ENCODE measurements at regions not wholly inside any gene's neighbourhood (a gene's known extent, or its start where the extent isn't known, plus 50 kb on each side); places are given as distances from the start of the nearest gene placed in this dataset.

DNA sequence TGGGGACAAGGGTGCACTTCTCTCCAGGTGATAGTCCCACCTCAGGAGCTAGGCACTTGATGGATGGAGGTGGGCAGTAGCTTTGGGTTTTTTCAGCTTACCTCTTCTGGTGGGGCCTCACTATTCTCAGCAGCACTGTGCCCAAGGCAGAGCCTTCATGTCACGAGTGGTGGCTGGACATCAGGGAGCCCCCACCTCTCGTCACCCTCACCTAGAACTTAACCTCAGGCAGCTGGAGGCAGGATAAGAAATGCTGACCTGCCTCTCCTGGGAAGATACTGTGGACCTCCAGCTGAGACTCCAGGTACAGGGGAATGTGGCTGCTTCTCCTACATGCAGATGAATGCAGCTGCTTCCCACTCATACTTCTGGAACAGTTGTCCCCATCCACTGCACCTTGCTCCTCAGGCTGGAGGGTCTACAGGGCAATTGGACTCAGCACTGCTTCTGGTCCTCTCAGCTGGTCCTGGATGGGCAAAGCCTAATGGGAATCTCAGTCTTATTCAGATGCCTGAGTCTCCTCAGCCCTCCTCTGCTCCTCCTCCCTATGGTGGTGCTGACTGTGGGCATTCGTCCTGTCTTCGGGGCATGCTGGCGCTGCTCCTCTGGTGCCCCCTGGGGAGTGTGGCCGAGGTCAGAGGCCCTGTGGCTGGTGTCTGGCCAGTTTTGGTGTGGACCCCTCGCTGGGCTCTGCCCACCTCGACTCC is 129.9 kb downstream of the KLF13 start:
- DNase-seq: no peak

DNA sequence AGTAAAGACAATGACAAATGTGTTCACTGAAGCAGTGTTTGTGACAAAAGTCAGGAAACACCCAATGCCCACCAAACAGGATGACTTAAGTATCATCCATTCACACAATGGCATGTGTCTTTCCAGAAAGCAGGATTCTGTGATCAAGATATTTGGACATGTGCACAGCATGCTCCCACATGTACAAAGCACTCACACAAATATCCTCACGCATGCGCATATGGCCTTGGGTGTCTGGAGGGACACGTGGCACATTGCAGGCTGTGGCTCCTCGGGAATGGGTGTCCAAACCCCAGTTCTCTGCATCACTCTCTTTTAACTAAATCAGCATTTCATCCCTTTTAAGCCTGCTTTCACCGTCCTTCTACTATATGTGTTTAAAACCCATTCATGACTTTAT is 130.5 kb downstream of the KLF13 start:
- no peak for DNase-seq

GRCh38 chr15:31457631-31458526 is 131.2 kb downstream of the KLF13 start:
- no peak for DNase-seq

DNA sequence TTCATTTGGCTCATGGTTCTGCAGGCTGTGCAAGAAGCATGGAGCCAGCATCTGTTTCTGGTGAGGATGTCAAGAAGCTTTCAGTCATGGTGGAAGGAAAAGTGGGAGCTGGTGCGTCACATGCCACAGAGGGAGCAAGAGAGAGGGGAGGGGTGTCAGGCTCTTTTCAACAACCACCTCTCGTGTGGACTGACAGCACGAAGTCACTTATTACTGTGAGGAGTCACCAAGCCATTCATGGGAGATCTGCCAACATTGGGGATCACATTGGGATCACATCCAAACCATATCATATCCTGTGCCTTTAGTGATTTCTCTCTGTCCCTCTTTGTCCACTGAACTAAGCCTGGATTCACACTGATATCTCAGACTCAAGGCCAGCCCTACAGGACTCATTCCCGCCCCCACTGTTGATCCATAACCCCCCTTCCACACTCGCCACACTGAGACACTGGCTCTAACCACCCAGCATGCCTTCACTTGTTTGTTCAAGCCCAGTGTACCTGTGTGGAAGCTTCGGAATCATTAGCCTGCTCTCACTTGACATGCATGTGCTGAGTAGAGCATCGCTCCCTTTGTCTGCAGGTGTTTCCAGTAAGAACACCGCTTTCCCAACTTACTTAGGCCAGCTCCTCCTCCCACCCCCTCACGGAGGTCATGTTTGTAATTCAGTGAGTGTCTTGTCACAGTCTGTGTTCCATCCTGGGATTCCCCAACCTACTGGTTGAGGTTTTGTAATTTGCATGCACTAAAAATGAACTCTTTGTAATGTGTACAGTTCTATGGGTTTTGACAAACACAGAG is 132.2 kb downstream of the KLF13 start:
- DNase-seq: no peak

DNA sequence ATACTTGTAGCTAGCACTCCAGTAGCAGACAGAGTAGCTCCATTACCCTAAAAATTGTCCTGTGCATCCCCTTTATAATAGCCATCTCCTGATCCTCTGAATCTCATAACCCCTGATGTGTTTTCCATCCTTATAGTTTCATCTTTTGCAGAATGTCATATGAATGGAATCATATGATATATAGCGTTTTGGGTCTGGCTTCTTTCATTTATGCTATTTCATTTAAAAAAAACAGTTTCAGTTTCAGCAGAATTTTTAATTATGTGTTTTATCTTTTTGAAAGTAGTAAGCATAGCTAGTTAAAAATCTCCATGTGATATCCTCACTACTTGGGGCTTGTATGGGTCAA is 132.7 kb downstream of the KLF13 start:
- no peak for DNase-seq

DNA sequence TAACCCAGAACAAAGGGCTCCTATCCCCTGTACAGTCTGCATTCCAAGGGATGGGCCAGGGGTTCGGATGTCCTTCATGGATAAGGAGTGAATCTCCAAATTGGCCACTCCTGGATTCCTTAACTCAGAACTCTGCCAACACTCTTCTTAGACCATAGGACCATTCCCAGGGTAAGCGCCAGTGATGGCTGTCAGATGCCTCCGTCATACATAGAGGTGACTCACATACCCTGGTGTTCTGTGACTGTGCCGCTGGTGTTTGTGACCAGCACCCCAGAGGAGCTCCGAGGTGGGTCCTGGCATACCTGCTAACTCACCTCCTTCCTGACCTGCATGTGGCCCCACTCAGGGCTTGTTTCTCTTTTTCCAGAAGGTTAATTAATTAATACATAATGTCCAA is 134.7 kb downstream of the KLF13 start:
- DNase-seq: no peak

- DNase-seq: no peak
Measured at GRCh38 chr15:31461911-31462480, 135.4 kb downstream of the KLF13 start.

- no peak for DNase-seq
Measured at GRCh38 chr15:31463521-31464102, 137.0 kb downstream of the KLF13 start.

DNA sequence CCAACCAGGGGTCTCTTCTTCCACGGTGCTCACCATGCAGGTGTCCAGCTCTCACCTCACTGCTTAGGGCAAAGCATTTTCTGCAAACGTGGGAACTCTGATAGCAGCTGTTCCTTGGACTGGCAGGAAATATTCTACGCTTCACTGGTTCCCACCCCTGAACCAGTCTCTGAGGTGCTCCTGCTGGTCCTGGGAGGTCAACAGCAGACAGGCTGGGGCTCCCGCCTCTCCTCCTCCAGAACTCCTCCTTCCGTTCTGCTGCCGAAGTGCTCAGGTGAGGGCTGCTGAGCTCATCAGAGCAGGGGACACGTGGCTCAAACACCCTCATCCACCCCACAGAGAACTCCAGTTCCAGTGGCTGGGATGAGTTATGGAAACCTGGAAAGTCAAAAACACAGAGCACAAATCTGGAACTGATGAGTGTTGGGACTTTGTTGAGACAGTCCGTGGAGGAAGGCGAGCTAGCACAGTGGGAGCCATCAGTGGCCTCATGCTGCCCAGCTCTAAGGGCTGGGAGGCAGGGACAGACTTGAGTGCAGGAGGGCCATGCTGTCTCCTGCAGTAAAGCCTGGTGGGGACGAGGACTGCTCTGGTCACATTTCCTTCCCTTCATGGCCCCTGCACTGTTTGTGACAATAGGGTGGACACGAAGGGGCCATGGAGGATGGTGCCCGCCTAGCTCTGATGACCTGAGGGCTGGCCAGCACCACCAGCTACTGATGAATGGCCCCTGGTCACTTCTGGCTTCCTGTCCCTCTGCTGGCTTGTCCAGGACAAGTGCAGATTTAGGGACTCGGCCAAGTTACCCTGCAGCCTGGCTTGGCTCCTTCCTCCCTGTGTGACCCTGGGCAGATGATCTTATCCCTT is 137.8 kb downstream of the KLF13 start:
- DNase-seq: no peak

DNA sequence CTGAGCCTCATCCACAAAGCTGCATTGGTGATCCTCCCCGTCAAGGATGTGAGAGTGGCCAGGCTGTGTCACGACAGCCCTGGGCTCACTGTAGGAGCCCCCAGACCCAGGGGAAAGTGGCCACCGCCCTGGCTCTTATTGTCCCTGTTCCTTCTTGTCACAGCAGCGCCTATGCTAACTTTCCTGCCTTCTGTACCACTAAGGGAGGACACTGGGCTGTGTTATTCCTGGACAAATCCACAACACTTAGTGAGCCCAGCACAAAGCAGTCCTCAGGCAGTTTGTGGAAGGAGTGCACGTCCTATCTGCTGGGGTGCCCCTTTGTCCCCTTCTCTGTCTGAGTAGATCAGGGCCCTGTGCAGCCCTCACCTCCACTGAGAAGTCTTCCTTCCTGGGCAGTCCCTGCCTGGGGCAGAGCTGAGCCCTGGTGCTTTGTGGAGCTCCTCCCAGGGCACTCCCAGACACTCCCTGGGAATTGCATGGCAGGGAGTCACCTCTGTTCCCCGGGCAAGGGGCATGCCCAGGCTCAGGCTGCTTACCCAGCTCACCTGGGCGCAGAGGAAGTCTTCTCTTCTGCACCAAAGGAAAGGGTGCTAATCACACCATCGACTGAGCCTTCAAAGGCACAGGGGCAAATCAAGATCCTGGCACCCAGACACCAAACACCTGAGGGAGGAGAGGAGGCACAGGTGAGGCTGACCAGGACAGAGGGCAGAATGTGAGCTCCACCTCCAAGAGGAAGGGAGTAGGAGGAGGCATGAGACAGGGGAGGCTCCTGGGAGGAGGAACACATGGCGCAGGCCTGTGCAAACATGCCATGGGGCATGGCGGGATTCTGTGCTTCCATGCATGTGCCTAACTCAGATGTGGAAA is 138.7 kb downstream of the KLF13 start:
- no peak for DNase-seq

GRCh38 chr15:31467361-31467760 is 140.7 kb downstream of the KLF13 start:
- DNase-seq: no peak

GRCh38 chr15:31468911-31469785 is 142.5 kb downstream of the KLF13 start:
- DNase-seq: no peak

- DNase-seq: no peak
Measured at GRCh38 chr15:31469786-31470525, 143.3 kb downstream of the KLF13 start.

DNA sequence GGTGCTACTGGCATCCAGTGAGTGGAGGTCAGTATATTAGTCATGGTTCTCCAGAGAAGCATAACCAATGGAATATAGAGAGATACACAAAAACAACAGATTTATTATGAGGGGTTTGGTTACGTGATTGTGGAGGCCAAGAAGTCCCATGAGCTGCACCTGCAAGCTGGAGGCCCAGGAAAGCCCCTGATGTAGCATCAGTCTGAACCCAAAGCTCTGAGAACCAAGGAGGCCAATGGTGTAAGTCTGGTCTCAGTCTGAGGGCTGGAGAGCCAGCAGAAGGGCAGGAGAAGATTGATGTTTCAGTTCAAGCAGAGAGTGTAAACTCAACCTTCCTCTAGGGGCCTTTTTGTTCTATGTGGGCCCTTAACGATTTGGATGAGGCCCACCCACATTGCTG is 144.1 kb downstream of the KLF13 start:
- no peak for DNase-seq

DNA sequence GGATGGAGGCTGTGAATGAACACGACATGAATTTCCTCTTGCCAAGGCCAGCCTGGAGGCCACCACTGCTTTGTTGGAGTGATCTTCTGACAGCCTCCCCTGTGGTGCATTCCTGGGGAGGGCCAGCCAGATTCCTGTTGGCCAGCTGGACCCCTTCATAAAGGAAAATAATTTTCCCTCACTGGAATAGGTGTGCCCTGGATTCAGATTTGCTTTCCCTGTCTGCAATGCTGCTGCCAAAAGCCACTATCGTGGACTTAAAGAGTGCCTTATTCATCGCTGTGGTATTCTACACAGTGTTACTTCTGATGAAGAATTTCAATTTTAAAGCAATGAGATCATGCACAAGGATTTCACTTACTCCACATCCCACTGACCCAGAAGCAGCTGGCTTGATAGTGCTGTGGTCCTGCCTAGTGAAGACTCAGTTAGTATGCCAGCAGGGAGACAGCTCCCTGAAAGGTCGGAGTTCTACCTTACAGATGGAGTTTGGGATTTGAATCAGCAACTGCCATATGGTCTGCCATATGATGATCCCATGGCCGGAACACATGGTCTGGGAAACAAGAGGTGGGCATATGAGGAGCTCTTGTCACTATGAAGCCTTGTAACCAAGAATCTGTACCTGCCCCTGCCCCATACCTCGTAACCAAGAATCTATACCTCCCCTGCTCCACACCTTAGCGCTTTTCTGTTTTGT is 145.2 kb downstream of the KLF13 start:
- peak; percentile 91 for DNase-seq

- DNase-seq: peak; percentile 47
Measured at GRCh38 chr15:31472636-31473384, 146.2 kb downstream of the KLF13 start.

DNA sequence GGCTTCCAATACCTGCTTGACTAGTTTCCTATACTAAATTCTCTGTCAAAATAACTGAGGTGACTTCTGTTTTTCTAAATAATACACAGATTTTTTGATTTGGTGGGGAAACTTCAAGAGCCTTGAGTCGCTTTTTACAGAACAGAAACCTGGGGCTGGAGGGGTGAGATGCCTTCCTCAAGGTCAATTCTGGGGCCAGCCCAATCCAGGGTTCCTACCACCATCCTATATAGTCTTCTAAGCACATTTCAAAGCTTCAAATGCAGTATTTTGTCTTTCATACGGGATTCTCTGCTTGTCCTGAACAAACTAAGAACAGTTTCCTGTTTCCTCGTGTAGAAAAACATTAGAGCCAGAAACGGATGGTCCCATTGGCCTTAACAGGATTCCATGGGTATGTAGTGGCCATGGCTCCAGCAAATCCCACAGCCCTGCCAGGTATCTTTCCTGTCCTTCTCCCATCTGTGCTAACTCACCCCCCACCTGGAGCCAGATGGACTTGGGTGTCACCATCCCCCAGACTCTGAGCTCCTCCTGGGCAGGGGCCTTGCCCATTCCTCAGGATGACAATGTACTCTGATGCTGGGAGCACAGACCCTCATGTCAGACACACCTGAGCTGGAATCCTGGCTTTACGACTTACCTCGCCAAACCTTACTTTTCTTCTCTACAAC is 146.9 kb downstream of the KLF13 start:
- DNase-seq: peak; percentile 22

Data from NCI-H82 (cell line).